HT-29 (cell line): ENCODE measurements at regions not wholly inside any gene's neighbourhood (a gene's known extent, or its start where the extent isn't known, plus 50 kb on each side); places are given as distances from the start of the nearest gene placed in this dataset.

Experiments used
- DNase-seq: peaks from one replicate; pipeline ENCODE4 v3.0.0-alpha.2; 2015; ENCODE audit warnings: low spot score

DNA sequence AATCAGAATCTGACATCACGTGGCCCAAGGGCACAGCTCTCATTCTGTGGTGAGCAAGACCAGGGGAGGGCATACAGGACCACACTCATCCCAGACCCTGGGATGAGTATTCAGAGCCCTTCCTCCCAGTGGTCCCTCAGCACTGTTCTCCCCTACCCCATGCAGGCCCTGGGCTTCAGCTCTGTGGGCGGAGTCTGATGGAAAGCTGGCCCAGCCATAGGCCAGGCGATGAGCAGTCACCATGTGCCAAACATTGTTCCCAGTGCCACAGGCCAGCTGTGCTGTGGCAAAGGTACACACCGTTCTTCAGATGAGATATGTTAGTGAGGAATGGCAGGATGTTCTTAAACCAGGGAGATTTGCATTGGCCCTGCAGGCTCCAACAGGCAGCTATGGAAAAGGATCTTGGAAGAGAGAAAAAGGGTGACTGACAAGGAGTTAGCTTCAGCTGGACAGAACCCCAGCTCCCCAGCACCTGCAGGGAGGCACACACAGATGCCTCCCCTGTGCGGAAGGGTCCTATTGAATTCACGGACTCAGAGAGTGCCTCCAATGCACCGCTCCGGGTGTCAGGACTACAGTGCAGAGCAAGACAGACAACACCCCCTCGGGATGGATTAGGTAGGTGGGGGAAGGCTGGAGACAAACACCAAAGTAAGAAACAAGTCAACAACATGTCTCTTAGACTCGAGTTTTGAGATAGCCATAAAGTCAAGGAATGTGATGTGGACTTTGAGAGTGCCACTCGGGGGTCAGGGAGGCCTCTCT is 596.0 kb upstream of the MGMT start:
- DNase-seq, result no peak

DNA sequence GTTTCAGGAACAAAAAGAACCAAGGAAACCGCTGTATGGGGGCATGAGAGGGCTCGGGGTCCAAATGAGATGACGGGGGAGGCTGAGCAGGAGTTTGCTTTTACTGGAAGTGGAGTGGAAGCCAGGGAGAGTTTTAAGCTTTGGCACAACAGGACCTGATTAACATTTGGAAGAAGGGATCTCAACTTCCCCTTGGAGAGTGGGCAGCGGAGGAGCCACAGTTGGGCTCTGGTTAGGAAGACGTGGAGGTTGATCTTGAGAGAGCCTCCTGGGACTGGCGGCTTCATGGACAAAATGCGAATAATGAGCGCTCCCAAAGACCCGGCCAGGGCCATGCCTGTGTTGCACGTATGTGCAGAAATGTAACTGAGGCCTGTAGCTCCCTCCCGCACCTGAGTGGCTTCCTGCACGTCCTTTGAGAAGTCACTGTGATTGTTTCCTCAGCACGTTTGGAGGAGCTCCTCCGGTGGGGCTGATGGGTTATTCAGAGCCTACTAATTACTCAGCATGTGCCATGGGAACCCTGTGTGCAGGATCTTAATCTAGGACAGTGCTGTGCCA is 595.3 kb upstream of the MGMT start:
- no peak for DNase-seq

DNA sequence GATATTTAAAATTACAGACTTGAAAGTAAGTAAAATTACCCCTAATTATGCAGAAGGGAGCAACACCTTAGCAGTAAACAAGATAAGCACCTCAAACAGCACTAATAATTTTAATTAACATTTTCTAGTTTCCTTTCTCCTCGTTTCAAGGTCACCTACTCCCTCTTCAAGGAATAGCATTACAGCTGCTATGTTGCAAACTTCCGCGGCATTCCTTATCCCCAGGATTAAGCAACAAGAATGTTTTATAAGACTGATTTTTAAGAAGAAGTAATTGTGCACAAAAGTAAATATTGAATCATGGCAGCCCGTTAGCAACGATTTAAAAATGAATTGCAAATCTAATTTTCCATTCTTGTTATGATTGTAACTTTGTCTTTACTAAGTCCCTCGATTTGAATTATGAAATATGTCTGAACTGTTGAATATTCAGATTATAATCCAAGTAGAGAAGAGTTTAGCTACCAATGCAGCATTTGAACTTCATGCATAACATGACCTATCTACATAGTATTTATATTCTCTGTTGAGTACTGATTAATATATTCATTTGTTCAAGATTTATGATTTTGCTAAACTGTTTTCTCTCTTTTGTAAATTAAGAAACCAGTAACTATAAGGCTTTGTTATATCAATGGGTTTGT is 593.5 kb upstream of the MGMT start:
- DNase-seq, result no peak

DNA sequence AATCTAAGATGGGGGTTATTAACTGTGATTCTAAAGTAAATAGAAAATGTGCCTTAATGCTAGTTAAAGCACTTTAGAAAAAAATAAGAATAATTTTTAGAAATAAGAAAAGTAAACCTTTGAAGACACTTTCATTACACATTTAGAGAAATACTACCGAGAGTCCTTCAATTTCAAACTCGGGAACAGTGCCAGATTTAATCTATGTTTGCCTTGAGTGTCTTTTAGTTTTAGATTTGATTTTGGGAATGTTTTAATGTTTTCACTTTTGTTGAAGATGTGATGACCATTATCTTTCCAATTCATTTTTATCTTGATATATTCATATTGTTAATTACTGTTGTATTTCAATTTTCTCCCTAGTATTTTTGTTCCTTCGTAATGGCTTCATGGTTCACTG is 592.7 kb upstream of the MGMT start:
- no peak for DNase-seq

DNA sequence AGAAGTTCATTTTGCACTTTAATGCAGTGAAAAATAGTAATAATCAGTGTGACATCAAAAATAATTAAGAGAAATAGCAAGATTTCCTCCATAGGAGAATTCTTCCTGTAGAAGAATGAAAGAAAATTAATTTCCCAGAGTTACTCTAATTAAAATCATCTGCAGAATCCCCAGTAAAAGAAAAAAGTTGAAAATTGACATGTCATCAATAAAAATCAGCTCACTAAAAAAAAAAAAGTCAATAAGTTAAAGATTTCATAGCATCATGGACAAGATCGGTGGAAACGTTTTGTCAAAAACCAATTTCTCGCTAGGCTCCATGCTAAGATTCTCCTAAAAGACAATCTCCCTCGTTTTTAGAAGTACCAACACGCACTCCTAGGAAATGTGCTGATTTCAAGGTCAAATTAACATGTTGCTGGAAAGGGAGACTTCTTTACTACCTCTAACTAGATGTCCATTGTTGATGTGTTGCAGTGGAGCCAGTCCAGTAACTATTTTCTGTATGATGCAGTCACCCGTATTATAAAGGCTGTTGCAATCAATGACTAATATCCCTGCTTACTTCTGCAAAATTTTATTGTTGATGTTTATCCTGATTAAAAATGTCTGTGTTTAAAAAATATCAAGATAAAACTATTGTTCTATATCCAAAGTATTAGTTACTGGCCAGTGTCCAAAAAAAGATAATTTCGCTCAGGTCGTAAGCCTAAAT is 591.9 kb upstream of the MGMT start:
- no peak for DNase-seq

DNA sequence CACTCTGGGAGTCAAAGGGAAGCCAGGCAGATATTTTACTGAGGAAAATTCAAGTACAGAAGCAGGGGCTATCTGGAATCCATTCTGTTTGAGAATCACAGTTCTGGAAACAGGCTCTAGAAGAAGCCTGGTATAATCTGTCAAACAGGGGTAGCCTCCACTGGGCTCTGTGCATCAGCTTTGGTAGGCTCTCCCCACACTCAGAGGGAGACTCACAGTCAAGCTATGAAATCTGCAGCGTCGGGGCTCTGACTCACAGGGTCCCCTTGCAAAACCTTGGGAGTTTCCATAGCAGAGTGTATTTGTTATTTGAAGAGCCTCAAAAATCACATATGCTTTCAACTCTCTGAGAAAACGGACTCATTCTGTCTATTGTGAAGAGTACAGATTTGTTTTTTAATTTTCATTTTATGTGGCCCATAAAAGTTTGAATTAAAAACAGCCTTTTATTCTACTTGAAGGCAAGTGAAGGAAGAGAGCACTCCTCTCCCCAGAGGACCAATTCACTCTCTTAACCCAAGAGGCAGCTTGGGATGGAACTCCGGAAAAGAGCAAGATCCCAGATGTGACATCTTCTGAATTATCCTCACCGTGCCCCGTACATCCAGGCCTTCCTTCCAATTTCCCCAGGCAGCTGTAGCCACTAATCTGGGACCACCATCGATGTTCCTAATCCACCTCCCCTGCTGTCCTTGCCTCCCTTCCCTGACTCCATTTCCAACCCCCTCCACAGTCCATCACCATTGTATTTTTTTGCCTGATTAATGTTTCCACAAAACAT is 590.9 kb upstream of the MGMT start:
- DNase-seq, result no peak

DNA sequence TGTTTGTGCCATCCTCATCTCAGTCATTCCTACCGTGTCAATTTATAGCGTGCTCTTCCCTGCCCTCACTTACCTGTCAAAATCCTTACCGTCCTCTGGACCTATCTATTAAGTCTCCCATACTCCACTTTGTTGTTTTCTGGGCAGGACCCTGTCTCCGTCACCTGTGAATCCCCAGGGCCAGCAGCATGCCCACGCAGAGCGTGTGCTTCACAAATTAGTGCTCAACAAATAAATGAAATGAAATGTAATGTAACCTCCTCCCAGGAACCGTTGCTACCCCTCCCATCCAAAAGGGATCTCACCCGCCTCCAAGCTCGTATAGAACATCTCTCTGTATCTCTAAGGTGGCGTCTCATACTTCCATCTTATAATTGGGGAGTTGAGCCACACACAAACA is 589.9 kb upstream of the MGMT start:
- no peak for DNase-seq

DNA sequence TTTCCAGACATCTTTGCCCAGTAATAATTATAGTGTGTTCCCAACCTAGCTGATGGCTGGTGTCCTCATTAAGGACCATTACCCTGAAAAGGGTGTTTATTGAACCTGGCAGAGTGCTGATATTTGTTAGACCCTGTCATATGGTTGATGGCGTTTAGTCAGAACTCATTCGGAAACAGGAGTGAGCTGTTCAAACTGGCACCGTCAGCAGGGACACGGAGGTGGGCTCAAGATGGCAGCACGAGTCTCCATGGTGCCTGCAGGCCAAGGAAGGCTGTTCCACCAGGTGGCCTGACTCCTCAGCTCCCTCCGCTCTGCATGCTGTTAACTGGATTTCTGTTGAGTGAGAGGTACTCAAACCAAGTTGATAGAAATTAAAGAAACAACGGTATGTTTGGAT is 589.1 kb upstream of the MGMT start:
- no peak for DNase-seq

DNA sequence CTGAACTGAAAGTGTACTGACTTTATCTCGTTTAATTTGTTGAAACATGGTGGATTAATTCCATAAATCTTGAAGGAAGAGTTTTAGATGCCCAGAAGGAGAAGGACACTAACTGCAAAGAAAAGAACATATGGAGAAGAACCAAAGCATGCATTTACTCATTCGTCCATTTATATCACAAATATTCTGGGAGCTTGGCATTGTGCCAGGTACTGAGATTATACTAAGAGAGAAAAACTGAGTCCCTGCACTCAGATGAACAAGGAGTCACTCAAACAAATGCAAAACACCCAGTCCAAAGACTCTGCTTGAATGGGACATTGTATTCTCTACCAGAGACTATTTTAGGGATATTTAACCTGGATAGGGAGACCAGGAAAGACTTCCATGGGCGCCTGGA is 588.0 kb upstream of the MGMT start:
- DNase-seq, result no peak

DNA sequence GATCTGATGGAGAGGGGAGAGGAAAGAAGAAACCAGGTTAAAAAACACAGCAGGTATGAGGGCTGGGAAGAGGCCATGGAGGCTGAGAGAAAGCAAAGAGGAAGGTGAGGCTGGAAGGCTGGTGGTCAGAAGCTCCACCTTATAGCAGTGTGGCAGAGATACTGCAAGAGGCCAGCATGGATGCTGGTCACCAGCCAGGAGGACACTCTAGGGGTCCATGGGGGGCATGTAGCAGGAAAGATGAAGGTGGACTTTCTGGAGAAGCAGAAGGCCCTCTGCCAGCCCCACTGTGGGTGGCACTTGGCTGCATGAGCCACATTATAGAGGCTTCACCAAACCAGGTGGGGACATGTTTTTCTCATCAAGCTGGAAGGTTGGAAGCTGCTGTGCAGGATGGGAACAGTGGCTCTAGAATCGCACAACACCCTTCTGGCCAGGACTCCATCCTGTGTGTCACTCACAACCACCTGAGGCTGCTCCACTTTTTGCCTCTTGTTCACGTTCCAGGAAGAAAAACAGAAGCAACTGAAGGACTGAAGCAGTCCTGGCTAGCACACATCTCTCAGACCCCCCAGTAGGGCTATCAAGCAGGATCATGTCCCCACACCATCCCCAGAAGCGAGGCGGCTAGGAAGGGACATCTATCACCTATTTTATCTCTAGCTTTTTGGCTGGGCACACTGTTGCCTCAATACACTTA is 587.5 kb upstream of the MGMT start:
- no peak for DNase-seq

DNA sequence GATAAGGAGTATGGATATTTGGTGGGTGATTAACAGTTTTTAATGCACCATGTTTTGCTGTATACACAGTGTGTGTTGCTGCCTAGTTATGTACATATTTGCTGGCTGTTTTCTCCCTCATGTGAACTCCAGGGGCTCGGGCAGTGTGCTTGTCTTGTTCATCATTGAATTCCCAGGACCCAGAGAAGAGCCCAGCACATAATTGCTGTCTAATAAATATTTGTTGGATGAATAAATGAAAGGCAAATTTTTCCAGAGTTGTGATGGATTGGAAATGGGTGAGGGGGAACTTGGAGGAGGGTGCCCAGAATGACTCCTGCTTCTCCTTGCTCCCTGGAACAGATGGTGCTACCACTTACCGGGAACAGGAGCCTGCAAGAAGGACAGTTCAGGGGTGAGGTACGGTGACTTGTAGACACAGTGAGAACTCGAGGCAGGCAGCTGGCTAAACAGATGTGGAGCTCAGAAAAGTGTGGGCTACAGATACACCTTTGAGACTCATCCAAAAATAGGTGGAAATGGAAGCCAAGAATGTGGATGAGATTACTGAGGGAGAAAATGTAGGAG is 586.8 kb upstream of the MGMT start:
- DNase-seq, result no peak

DNA sequence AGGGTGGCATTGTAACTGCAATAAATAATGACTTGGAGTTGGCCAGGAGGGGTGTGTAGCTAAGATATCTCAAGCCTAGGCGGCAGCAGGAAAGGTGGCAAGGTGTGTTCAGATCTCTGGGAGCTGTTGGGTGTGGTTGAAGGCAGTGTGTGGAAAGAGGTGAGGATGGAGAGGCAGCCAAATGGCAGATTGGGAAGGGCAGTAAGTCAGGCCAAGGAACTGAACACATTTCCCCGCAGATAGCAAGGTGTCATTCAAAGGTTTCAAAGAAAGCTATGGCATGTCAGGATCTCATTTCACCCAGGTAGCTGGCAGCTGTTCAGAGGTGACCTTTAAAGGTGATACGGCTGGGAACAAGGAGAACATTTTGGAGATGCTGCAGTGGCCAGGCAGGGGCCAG is 586.0 kb upstream of the MGMT start:
- no peak for DNase-seq

DNA sequence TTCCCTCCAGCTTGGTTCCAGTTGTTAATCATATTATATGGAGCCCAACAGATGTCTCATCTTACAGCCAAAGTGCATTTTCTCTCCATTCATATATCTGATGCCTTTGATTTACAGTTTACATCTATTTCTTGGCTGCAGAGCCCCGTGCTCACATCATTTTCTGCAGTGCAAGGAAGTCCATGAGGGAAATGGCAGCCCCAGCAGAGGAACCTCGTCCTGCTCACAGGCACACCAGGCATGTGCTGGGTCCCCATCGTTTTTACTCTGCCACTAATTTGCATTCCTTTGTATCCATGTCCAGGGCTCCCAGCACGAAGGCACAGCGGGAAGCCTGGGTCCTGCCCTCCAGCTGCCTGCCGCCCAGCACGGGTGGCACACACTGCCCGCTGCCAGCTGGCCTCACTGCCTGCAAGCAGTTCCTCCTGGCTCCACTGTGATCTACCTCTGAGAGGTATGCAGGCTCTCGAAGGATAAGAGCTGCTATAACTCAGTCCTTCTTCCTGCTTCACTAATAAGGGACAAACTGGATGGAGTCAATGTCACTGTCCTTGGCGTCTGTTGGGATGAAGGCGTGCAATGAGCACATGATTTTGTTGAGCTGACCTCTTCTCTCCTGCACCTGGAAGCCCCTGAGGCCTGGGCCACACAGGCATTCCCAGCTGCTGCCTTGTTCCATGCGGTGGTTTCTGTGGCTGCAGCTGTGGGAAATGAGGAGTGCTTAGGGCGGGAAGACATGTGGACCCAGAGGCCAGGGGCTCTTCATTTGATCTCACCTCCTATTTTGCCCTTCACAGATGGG is 583.6 kb upstream of the MGMT start:
- no peak for DNase-seq

DNA sequence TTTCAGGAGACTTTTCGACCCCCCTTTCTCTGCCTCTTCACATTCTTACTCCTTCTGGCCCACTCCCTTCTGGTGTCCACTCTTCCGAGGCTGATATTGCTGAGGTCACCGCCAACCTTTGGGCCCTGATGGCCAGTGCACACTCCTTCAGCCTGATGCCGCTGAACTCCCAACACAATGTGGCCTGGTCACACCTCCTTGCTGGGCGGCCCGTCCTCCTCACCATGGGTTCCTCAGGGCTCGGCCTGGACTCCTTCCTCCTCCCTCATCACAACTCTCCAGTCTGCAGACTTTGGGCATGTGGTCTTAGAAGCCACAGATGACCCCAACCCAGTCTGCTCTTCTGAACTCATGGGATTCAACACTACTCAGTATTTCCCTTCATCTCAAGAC is 583.0 kb upstream of the MGMT start:
- DNase-seq, result no peak

DNA sequence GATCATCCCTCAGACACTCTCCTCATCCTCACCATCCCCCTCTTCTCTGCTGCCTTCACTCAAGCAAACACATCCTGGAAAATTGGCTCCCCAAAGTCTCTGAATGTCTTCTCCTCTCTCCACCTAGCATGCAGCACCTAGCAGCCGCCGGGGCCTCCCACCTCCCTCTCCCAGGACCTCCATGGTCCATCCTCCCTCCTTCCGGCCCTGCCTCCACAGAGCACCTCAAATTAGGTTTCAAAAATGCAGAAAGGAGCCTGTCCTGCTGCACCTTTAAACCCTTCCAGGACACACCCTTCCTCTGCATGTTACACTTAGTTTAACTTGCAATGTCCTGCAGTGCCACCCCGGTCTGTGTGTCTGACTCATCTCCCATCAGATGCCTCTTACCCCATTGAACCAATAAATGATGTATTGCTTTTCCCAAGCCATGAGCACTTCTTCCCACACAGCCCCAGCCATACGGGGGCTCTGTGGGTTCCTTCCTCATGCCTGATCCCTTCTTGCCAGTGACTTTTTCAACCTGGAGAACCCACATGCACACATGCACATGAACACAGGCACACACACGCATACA is 582.5 kb upstream of the MGMT start:
- no peak for DNase-seq

DNA sequence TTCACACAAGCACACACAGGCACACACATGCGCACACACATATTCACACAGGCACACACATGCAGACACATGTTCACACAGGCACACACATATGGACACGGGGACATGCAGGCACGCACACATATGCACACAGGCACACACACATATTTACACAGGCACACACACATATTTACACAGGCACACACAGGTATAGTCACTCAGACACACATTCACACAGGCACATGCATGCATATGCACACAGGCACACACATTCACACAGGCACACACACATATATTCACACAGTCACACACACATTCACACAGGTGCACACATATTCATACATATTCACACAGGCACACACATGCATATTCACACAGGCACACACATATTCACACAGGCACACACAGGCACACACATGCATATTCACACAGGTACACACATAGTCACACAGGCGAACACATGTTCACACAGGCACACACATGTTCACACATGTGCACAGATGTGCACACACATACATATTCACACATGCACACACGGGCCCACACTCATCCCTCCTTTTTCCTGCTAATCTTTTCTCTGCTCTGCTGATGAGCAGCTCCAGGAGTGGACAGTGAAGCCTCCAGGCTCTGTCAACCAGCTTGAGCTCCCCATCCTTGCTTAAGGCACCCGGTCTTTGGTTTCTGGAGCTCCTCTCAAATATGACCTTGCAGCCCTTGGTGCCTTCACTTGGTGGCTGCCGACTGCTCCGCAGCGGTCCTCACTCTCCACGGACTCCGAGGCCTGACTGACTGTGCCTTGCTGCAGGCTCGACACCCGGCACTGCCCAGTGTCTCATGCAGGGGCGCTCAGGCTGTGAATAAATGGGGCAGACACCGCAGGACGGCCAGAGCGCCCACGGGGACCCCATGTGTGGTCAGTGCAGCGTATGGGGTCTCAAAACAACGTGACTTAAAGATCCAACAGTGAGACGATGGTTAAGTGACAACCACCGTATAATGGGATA is 581.2 kb upstream of the MGMT start:
- DNase-seq, result no peak

DNA sequence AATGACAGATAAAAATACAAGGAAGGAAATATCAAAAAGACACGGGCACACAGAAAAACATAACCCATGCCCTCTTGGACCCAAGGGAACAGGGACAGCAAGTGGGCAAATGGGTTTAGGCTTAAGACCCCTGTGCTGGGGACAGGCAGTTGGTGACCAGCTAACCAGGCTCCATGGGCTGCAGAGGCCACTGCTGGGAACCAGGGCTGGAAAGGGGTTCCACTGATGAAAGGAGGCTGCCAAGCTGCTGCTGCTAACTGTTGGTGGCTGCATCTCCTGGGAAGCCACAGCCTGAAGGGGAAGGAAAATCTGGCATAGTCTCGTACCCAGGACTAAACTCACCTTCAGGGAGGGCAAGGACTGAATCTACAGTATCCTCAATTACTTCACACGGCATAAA is 579.2 kb upstream of the MGMT start:
- DNase-seq, result no peak

DNA sequence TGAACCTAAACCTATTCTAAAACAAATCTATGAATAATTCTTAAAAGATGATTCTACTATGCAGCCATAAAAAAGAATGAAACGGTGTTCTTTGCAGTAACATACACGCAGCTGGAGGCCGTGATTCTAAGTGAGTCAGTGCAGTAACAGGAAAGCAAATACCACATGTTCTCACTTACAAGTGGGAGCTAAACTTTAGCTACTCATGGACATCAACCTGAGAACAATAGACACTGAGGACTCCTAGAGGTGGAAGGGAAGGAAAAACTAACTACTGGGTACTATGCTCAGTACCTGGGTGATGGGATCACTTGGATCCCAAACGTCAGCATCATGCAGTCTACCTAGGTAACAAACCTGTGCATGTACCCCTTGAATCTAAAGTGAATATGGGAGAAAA is 575.0 kb upstream of the MGMT start:
- DNase-seq, result no peak
